Activated CD8-positive, alpha-beta T cell treated with anti-CD3 and anti-CD28 coated beads for 36 hours (primary cell): ENCODE measurements at regions not wholly inside any gene's neighbourhood (a gene's known extent, or its start where the extent isn't known, plus 50 kb on each side); places are given as distances from the start of the nearest gene placed in this dataset.

Experiments used
- ATAC-seq: fragments of 200-7000 bp; cut with Tn5 transposase; one replicate; pipeline ENCODE4 v1.10.0; 2021; ENCODE audit warnings: mild to moderate bottlenecking, moderate library complexity
- CTCF ChIA-PET: fragments of 350-600 bp; sonication (Branson Sonifier 250); formaldehyde crosslinking; loops from one replicate; lab custom pipeline; 2021; ENCODE audit warnings: antibody characterized with exemption; lab: Charles Lee
- POLR2A ChIA-PET: fragments of 350-600 bp; sonication (Branson Sonifier 250); formaldehyde crosslinking; loops from one replicate; lab custom pipeline; 2021; ENCODE audit warnings: antibody characterized with exemption; lab: Charles Lee
- DNase-seq: peaks from one replicate; pipeline ENCODE4 v3.0.0-alpha.2; 2020
- H3K27ac Mint-ChIP-seq: one replicate; pipeline ENCODE4 v1.8.0; 2021; ENCODE audit warnings: mild to moderate bottlenecking, mixed read lengths
- H3K27me3 Mint-ChIP-seq: one replicate; pipeline ENCODE4 v1.8.0; 2021; ENCODE audit warnings: mixed read lengths
- H3K36me3 Mint-ChIP-seq: one replicate; pipeline ENCODE4 v1.8.0; 2021; ENCODE audit warnings: low read depth, mixed read lengths
- H3K4me1 Mint-ChIP-seq: one replicate; pipeline ENCODE4 v1.8.0; 2021; ENCODE audit warnings: low read depth, mixed read lengths
- H3K4me3 Mint-ChIP-seq: one replicate; pipeline ENCODE4 v1.8.0; 2021; ENCODE audit warnings: mild to moderate bottlenecking, moderate library complexity, mixed read lengths
- H3K9me3 Mint-ChIP-seq: one replicate; pipeline ENCODE4 v1.8.0; 2021; ENCODE audit warnings: mixed read lengths
- CTCF ChIP-seq: fragments of 200-600 bp; IDR thresholded peaks from one replicate; pipeline ENCODE4 v1.8.0; 2022; ENCODE audit warnings: antibody characterized with exemption, mild to moderate bottlenecking
- intact Hi-C: fragments of 100-400 bp; cut with micrococcal nuclease; formaldehyde crosslinking; loops from one replicate; pipeline ENCODE4 v1.10.0; 2022

DNA sequence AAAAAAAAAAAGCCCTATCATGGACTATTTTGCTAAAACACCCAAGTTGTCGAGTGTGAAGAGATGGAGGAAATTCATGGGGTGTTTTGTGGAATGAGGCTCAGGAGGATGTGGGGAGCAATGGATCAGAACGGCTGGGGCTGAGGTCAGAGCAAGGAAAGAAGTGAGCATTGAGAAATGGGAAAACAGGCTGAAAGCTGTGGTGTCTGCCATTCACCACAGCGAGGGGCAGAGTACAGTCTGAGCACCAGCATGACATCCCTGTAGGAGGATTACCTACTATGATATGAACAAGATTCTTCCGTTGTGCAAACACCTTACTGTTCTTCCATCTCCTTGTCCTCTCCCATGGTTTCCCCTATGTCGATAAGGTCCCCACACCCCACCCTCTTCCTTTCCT is 193.1 kb downstream of the TMEM114 start:
- ChIA-PET CTCF (no interaction called here), POLR2A (no interaction called here)
- H3K27ac Mint-ChIP-seq = no peak overlapping the region
- no peak for TF ChIP-seq CTCF
- H3K27me3 Mint-ChIP-seq = no peaks in the 10 kb centered on the region
- H3K9me3 Mint-ChIP-seq = peaks cover 2% of the 10 kb centered on the region
- DNase-seq (no peak), ATAC-seq (no peak)
- H3K36me3 Mint-ChIP-seq = no peaks in the 10 kb centered on the region
- no peak overlapping the region for H3K4me3 Mint-ChIP-seq
- intact Hi-C loops = no loop called here
- no peaks in the 10 kb centered on the region for H3K4me1 Mint-ChIP-seq

- H3K9me3 Mint-ChIP-seq = peaks cover 2% of the 10 kb centered on the region
- H3K4me1 Mint-ChIP-seq = no peaks in the 10 kb centered on the region
- intact Hi-C loops = no loop called here
- H3K27me3 Mint-ChIP-seq = no peaks in the 10 kb centered on the region
- DNase-seq (no peak), ATAC-seq (no peak)
- H3K4me3 Mint-ChIP-seq = no peak overlapping the region
- CTCF ChIA-PET = no interaction called here
- POLR2A ChIA-PET = no interaction called here
- no peaks in the 10 kb centered on the region for H3K36me3 Mint-ChIP-seq
- TF ChIP-seq CTCF = no peak
- no peak overlapping the region for H3K27ac Mint-ChIP-seq
Measured at GRCh38 chr16:8396463-8396862, 193.8 kb downstream of the TMEM114 start.

DNA sequence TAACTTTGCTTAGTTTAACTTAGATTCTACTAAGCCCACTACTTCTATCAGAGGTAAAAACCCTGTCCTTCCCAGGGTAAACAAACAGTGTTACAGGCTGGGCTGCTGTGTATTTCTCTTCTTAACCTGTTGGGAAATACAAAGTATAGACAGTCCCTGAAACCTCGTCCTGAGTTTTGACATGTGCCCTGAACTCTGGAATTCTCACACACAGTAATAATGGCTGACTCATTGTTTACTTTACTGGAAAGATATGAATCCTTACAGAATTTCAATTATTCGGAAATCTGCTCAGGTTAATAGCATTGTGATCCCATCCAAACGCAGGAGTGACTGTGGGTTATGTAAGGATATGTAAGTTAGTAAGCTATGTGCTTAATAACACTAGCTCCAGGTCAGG is 199.1 kb downstream of the TMEM114 start:
- H3K4me1 Mint-ChIP-seq = no peaks in the 10 kb centered on the region
- intact Hi-C loops = no loop called here
- no peaks in the 10 kb centered on the region for H3K27me3 Mint-ChIP-seq
- ATAC-seq = no peak
- peaks cover 2% of the 10 kb centered on the region for H3K9me3 Mint-ChIP-seq
- H3K4me3 Mint-ChIP-seq = no peak overlapping the region
- no peaks in the 10 kb centered on the region for H3K36me3 Mint-ChIP-seq
- ChIA-PET CTCF (no interaction called here), POLR2A (no interaction called here)
- DNase-seq = no peak
- TF ChIP-seq CTCF = no peak
- H3K27ac Mint-ChIP-seq = no peak overlapping the region

GRCh38 chr16:8388684-8389083 is 201.6 kb downstream of the TMEM114 start:
- no peak for ATAC-seq
- H3K27ac Mint-ChIP-seq = no peak overlapping the region
- POLR2A ChIA-PET = no interaction called here

DNA sequence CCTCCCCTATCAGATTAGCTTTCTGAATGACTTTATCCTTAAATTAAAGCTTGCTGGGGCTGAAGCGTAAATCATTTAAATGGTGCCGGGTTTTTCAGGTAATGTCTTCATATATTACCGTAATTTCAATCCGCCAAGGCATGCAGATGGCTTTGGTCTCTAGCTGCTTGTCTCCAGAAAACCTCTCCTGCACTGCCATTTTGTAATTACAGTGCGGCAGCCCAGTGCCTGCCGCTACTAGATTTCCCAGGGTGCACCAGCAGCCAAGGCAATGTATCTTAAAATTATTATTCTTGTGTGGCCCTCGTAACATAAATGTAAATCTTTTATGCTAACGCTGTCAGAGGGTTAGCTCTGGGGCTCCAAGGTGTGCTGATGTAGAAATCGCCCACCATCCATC is 208.5 kb downstream of the TMEM114 start:
- DNase-seq = no peak
- H3K36me3 Mint-ChIP-seq = no peaks in the 10 kb centered on the region
- ATAC-seq = no peak
- ChIA-PET CTCF (no interaction called here), POLR2A (no interaction called here)
- H3K9me3 Mint-ChIP-seq = peaks cover 3% of the 10 kb centered on the region
- H3K27me3 Mint-ChIP-seq = no peaks in the 10 kb centered on the region
- no peak overlapping the region for H3K4me3 Mint-ChIP-seq
- H3K4me1 Mint-ChIP-seq = no peaks in the 10 kb centered on the region
- TF ChIP-seq CTCF = no peak
- intact Hi-C loops = no loop called here
- no peak overlapping the region for H3K27ac Mint-ChIP-seq

More at GRCh38 chr16:8388684-8389083, 201.6 kb downstream of the TMEM114 start:
- no peaks in the 10 kb centered on the region for H3K4me1 Mint-ChIP-seq
- H3K9me3 Mint-ChIP-seq = peaks cover 2% of the 10 kb centered on the region
- TF ChIP-seq CTCF = no peak
- no peak for DNase-seq
- CTCF ChIA-PET = no interaction called here
- H3K36me3 Mint-ChIP-seq = no peaks in the 10 kb centered on the region
- no peak overlapping the region for H3K4me3 Mint-ChIP-seq
- no peaks in the 10 kb centered on the region for H3K27me3 Mint-ChIP-seq
- intact Hi-C loops = no loop called here
